Fibroblast of lung (primary cell): ENCODE measurements at regions not wholly inside any gene's neighbourhood (a gene's known extent, or its start where the extent isn't known, plus 50 kb on each side); places are given as distances from the start of the nearest gene placed in this dataset.

Experiments used
- DNase-seq, 2 donors: peaks; one replicate each; pipeline versions ENCODE4 v3.0.0 to v3.0.0-alpha.2; 2010; ENCODE audit warnings: low read depth in 2 of 2
- H2AFZ ChIP-seq: 2 replicates; pipeline ENCODE4 v1.5.1; 2012; ENCODE audit warnings: low read length, control low read depth, inconsistent platforms
- H3K27ac ChIP-seq: 2 replicates; pipeline ENCODE4 v1.5.1; 2011; ENCODE audit warnings: low read length, control low read depth; ENCODE audit not compliant: insufficient read depth
- H3K27me3 ChIP-seq: 2 replicates; pipeline ENCODE4 v1.5.1; 2011; ENCODE audit warnings: mild to moderate bottlenecking, low read length; ENCODE audit not compliant: control insufficient read depth, insufficient read depth
- H3K36me3 ChIP-seq: 2 replicates; pipeline ENCODE4 v1.5.1; 2011; ENCODE audit warnings: low read length; ENCODE audit not compliant: control insufficient read depth, insufficient read depth
- H3K4me1 ChIP-seq: 2 replicates; pipeline ENCODE4 v1.5.1; 2011; ENCODE audit warnings: low read length; ENCODE audit not compliant: control insufficient read depth, insufficient read depth; ENCODE audit errors: extremely low read depth
- H3K4me2 ChIP-seq: 2 replicates; pipeline ENCODE4 v1.5.1; 2011; ENCODE audit warnings: low read length, control low read depth; ENCODE audit not compliant: insufficient read depth; ENCODE audit errors: extremely low read depth
- H3K4me3 ChIP-seq, 4 experiments: fragments of 200-600 bp in 1 of 4; sonication (generic) in 1 of 4; replicated peaks in 1 of 4; 2 replicates each; pipeline ENCODE4 v1.5.1; 2011 to 2016; ENCODE audit warnings: low read length in 4 of 4, low read depth in 3 of 4, mild to moderate bottlenecking in 3 of 4, control low read depth in 2 of 4, inconsistent platforms in 1 of 4, mixed read lengths in 1 of 4; ENCODE audit not compliant: insufficient read depth in 1 of 4; ENCODE audit errors: control extremely low read depth in 1 of 4
- H3K79me2 ChIP-seq: 2 replicates; pipeline ENCODE4 v1.5.1; 2012; ENCODE audit warnings: mild to moderate bottlenecking, low read length, inconsistent platforms; ENCODE audit not compliant: control insufficient read depth, insufficient read depth
- H3K9ac ChIP-seq: 2 replicates; pipeline ENCODE4 v1.5.1; 2011; ENCODE audit warnings: mild to moderate bottlenecking, low read length, control low read depth; ENCODE audit not compliant: insufficient read depth
- H3K9me3 ChIP-seq: 2 replicates; pipeline ENCODE4 v1.5.1; 2012; ENCODE audit warnings: low read depth, low read length; ENCODE audit not compliant: control insufficient read depth, insufficient read depth
- H4K20me1 ChIP-seq: 2 replicates; pipeline ENCODE4 v1.5.1; 2011; ENCODE audit warnings: low read length; ENCODE audit not compliant: control insufficient read depth, insufficient read depth; ENCODE audit errors: extremely low read depth
- CTCF ChIP-seq, 2 donors: IDR thresholded peaks in 1 of 2; conservative IDR thresholded peaks in 1 of 2; 1 replicate in 1 of 2; 2 replicates in 1 of 2; pipeline ENCODE4 v1.5.1; 2011 to 2012; ENCODE audit warnings: low read length in 2 of 2, control low read depth in 1 of 2, inconsistent platforms in 1 of 2, low read depth in 1 of 2, mild to moderate bottlenecking in 1 of 2
- EZH2 ChIP-seq: IDR thresholded peaks from 2 replicates; pipeline ENCODE4 v1.5.1; 2012; ENCODE audit warnings: low read length, control low read depth, mild to moderate bottlenecking; ENCODE audit errors: missing control alignments

- H2AFZ ChIP-seq, result no peak overlapping the region
Observed at GRCh38 chr6:74631564-74631963, 574.3 kb downstream of the COL12A1 start.

GRCh38 chr6:74626288-74626687 is 579.6 kb downstream of the COL12A1 start:
- no peak for TF ChIP-seq CTCF (conservative IDR thresholded peaks at IDR 0.05 in 1 of 2, IDR thresholded peaks at IDR 0.05 in 1 of 2; ENCODE audit: low read depth in 1 of 2, low read length in 2 of 2)
- TF ChIP-seq EZH2, result no peak
- H3K9ac ChIP-seq, result no peak overlapping the region

More at GRCh38 chr6:74631564-74631963, 574.3 kb downstream of the COL12A1 start:
- DNase-seq, result peak in 1 of 2 donors; percentile 4
- H3K27ac ChIP-seq, result no peak overlapping the region
- no peaks in the 10 kb centered on the region for H3K9me3 ChIP-seq
- H4K20me1 ChIP-seq, result no peaks in the 10 kb centered on the region
- no peak overlapping the region for H3K4me2 ChIP-seq
- no peaks in the 10 kb centered on the region for H3K79me2 ChIP-seq
- TF ChIP-seq CTCF (conservative IDR thresholded peaks at IDR 0.05 in 1 of 2, IDR thresholded peaks at IDR 0.05 in 1 of 2; ENCODE audit: low read depth in 1 of 2, low read length in 2 of 2) (no peak), EZH2 (no peak)
- H3K36me3 ChIP-seq, result no peaks in the 10 kb centered on the region
- no peak overlapping the region for H3K4me3 ChIP-seq
- H3K4me1 ChIP-seq, result no peaks in the 10 kb centered on the region
- no peak overlapping the region for H3K9ac ChIP-seq
- no peaks in the 10 kb centered on the region for H3K27me3 ChIP-seq

GRCh38 chr6:74623027-74623426 is 582.8 kb downstream of the COL12A1 start:
- no peaks in the 10 kb centered on the region for H3K4me1 ChIP-seq
- no peak overlapping the region for H3K4me3 ChIP-seq
- TF ChIP-seq CTCF (conservative IDR thresholded peaks at IDR 0.05 in 1 of 2, IDR thresholded peaks at IDR 0.05 in 1 of 2; ENCODE audit: low read depth in 1 of 2, low read length in 2 of 2) (no peak), EZH2 (no peak)
- H4K20me1 ChIP-seq, result no peaks in the 10 kb centered on the region
- H3K9ac ChIP-seq, result no peak overlapping the region
- no peak for DNase-seq
- no peaks in the 10 kb centered on the region for H3K27me3 ChIP-seq
- no peaks in the 10 kb centered on the region for H3K9me3 ChIP-seq
- no peaks in the 10 kb centered on the region for H3K79me2 ChIP-seq
- H2AFZ ChIP-seq, result no peak overlapping the region
- H3K27ac ChIP-seq, result no peak overlapping the region
- H3K36me3 ChIP-seq, result no peaks in the 10 kb centered on the region
- H3K4me2 ChIP-seq, result no peak overlapping the region

More at GRCh38 chr6:74626288-74626687, 579.6 kb downstream of the COL12A1 start:
- H3K79me2 ChIP-seq, result no peaks in the 10 kb centered on the region
- H3K4me3 ChIP-seq, result no peak overlapping the region
- no peaks in the 10 kb centered on the region for H3K27me3 ChIP-seq
- H3K4me2 ChIP-seq, result no peak overlapping the region
- H4K20me1 ChIP-seq, result no peaks in the 10 kb centered on the region
- no peaks in the 10 kb centered on the region for H3K36me3 ChIP-seq
- no peak overlapping the region for H3K27ac ChIP-seq
- H3K9me3 ChIP-seq, result no peaks in the 10 kb centered on the region
- DNase-seq, result no peak
- H2AFZ ChIP-seq, result no peak overlapping the region
- no peaks in the 10 kb centered on the region for H3K4me1 ChIP-seq
